ENCODE measurements at regions not wholly inside any gene's neighbourhood (a gene's known extent, or its start where the extent isn't known, plus 50 kb on each side); places are given as distances from the start of the nearest gene placed in this dataset.

DNA sequence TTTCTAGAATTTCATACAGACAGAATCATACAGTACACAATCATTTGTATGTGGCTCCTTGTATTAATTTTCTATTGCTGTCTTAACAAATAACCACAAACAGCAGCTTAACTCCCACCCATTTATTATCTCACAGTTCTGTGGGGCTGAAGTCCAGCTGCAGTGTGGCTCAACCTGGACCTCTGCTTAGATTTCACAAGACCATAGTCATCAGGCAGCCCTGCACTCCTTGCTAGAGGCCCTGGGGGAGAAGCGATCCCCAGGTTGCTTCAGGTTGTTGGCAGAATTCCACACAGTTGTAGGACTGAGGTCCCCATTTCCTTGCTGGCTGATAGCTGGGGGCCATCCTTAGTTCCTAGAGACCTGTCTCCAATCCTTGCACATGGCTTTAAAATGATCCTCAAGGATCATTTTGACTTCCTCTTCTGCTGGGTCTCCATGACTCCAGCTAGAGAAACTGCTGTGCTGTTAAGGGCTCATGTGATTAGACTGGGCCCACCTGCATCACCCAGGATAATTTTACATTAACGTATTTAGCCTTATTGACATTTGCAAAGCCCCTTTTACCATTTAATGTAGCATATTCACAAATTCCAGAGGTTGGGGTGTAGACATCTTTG is 60.9 kb upstream of the SMAD1 start:
- H3K27ac ChIP-seq = peak overlapping the region; percentile 61
- H2AFZ ChIP-seq = peak overlapping the region; percentile 22
- no peak overlapping the region for H3K4me2 ChIP-seq
- H3K27me3 ChIP-seq = no peaks in the 10 kb centered on the region
- TF ChIP-seq, protein P1, sequence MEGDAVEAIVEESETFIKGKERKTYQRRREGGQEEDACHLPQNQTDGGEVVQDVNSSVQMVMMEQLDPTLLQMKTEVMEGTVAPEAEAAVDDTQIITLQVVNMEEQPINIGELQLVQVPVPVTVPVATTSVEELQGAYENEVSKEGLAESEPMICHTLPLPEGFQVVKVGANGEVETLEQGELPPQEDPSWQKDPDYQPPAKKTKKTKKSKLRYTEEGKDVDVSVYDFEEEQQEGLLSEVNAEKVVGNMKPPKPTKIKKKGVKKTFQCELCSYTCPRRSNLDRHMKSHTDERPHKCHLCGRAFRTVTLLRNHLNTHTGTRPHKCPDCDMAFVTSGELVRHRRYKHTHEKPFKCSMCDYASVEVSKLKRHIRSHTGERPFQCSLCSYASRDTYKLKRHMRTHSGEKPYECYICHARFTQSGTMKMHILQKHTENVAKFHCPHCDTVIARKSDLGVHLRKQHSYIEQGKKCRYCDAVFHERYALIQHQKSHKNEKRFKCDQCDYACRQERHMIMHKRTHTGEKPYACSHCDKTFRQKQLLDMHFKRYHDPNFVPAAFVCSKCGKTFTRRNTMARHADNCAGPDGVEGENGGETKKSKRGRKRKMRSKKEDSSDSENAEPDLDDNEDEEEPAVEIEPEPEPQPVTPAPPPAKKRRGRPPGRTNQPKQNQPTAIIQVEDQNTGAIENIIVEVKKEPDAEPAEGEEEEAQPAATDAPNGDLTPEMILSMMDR (IDR thresholded peaks at IDR 0.05; ENCODE audit: poor library complexity) = no peak
- TF ChIP-seq EZH2 (IDR thresholded peaks at IDR 0.05; ENCODE audit: borderline replicate concordance) = no peak
- no peaks in the 10 kb centered on the region for H3K79me2 ChIP-seq
- WGBS (ENCODE audit: low lambda C conversion rate, missing lambda C conversion rate) = 77% methylated on average over 2 of the region's 2 CpGs
- H3K36me3 ChIP-seq (replicated peaks; ENCODE audit: insufficient read depth, low read depth) = no peaks in the 10 kb centered on the region
- DNase-seq (ENCODE audit: low spot score) = peak; percentile 69
- no peaks in the 10 kb centered on the region for H3K9me3 ChIP-seq (ENCODE audit: low read depth)
- no peak overlapping the region for H3K4me3 ChIP-seq
- H3K4me1 ChIP-seq (ENCODE audit: insufficient read depth) = peaks cover 6% of the 10 kb centered on the region
- H3K9me2 ChIP-seq (replicated peaks; ENCODE audit: insufficient read depth) = no peaks in the 10 kb centered on the region
- no peaks in the 10 kb centered on the region for H4K20me1 ChIP-seq (ENCODE audit: insufficient read depth, poor library complexity, severe bottlenecking)

GRCh38 chr4:145418739-145419138 is 62.9 kb upstream of the SMAD1 start:
- no peaks in the 10 kb centered on the region for H3K9me2 ChIP-seq (replicated peaks; ENCODE audit: insufficient read depth)

GRCh38 chr4:145417348-145418130 is 64.1 kb upstream of the SMAD1 start:
- H3K4me3 ChIP-seq = no peak overlapping the region
- no peak overlapping the region for H2AFZ ChIP-seq
- H4K20me1 ChIP-seq (ENCODE audit: insufficient read depth, poor library complexity, severe bottlenecking) = no peaks in the 10 kb centered on the region
- no peaks in the 10 kb centered on the region for H3K9me3 ChIP-seq (ENCODE audit: low read depth)
- no peaks in the 10 kb centered on the region for H3K36me3 ChIP-seq (replicated peaks; ENCODE audit: insufficient read depth, low read depth)
- H3K27ac ChIP-seq = no peak overlapping the region
- TF ChIP-seq EZH2phosphoT487 (IDR thresholded peaks at IDR 0.05; ENCODE audit: low read depth, severe bottlenecking, unreplicated experiment) = no peak
- no peak for TF ChIP-seq EZH2 (IDR thresholded peaks at IDR 0.05; ENCODE audit: borderline replicate concordance)
- TF ChIP-seq, protein P1 (IDR thresholded peaks at IDR 0.05; ENCODE audit: poor library complexity) = no peak
- H3K4me2 ChIP-seq = no peak overlapping the region
- H3K79me2 ChIP-seq = no peaks in the 10 kb centered on the region
- H3K4me1 ChIP-seq (ENCODE audit: insufficient read depth) = peaks cover 6% of the 10 kb centered on the region
- no peaks in the 10 kb centered on the region for H3K27me3 ChIP-seq
- WGBS (ENCODE audit: low lambda C conversion rate, missing lambda C conversion rate) = 95% methylated on average over 5 of the region's 5 CpGs
- DNase-seq (ENCODE audit: low spot score) = no peak
- no peaks in the 10 kb centered on the region for H3K9me2 ChIP-seq (replicated peaks; ENCODE audit: insufficient read depth)

More at GRCh38 chr4:145418739-145419138, 62.9 kb upstream of the SMAD1 start:
- TF ChIP-seq EZH2 (IDR thresholded peaks at IDR 0.05; ENCODE audit: borderline replicate concordance) (no peak), EZH2phosphoT487 (IDR thresholded peaks at IDR 0.05; ENCODE audit: low read depth, severe bottlenecking, unreplicated experiment) (no peak)
- TF ChIP-seq, protein P1 (IDR thresholded peaks at IDR 0.05; ENCODE audit: poor library complexity) = no peak
- Histone ChIP-seq H3K27me3 (no peaks in the 10 kb centered on the region), H3K36me3 (replicated peaks; ENCODE audit: insufficient read depth, low read depth) (no peaks in the 10 kb centered on the region), H3K4me3 (no peak overlapping the region), H3K27ac (no peak overlapping the region), H3K4me2 (no peak overlapping the region), H4K20me1 (ENCODE audit: insufficient read depth, poor library complexity, severe bottlenecking) (no peaks in the 10 kb centered on the region), H2AFZ (no peak overlapping the region), H3K79me2 (no peaks in the 10 kb centered on the region), H3K4me1 (ENCODE audit: insufficient read depth) (peaks cover 6% of the 10 kb centered on the region), H3K9me3 (ENCODE audit: low read depth) (no peaks in the 10 kb centered on the region)
- WGBS (ENCODE audit: low lambda C conversion rate, missing lambda C conversion rate) = 91% methylated on average over 4 of the region's 4 CpGs
- DNase-seq (ENCODE audit: low spot score) = no peak

Data from hepatocyte (in vitro differentiated cells).